GM18505 (cell line): ENCODE measurements at regions not wholly inside any gene's neighbourhood (a gene's known extent, or its start where the extent isn't known, plus 50 kb on each side); places are given as distances from the start of the nearest gene placed in this dataset.

ENCODE experiments used
- ATAC-seq: cut with Tn5 transposase; IDR thresholded peaks from one replicate; pipeline ENCODE4 v1.9.1; 2021; ENCODE audit not compliant: unreplicated experiment
- POLR2A ChIP-seq: IDR thresholded peaks from 4 replicates; pipeline ENCODE4 v1.6.1; 2011; ENCODE audit warnings: borderline replicate concordance; ENCODE audit not compliant: insufficient read depth, insufficient read length; ENCODE audit errors: extremely low read depth

- no peak for TF ChIP-seq POLR2A
- ATAC-seq: no peak
These were observed 275.3 kb upstream of the NCKAP5 start for GRCh38 chr2:133843551-133843950.

GRCh38 chr2:133844214-133844892, 276.1 kb upstream of the NCKAP5 start:
- TF ChIP-seq POLR2A: no peak
- peak; percentile 84 for ATAC-seq

GRCh38 chr2:133846476-133846875, 278.2 kb upstream of the NCKAP5 start:
- TF ChIP-seq POLR2A: no peak

GRCh38 chr2:133847591-133847990, 279.3 kb upstream of the NCKAP5 start:
- TF ChIP-seq POLR2A: no peak
- no peak for ATAC-seq

More at GRCh38 chr2:133846476-133846875, 278.2 kb upstream of the NCKAP5 start:
- no peak for ATAC-seq

GRCh38 chr2:133848111-133848649, 279.9 kb upstream of the NCKAP5 start:
- no peak for ATAC-seq
- no peak for TF ChIP-seq POLR2A

GRCh38 chr2:133849341-133849740, 281.1 kb upstream of the NCKAP5 start:
- TF ChIP-seq POLR2A: no peak
- ATAC-seq: no peak

- TF ChIP-seq POLR2A: no peak
- ATAC-seq: no peak
These were observed 286.4 kb upstream of the NCKAP5 start for GRCh38 chr2:133854603-133855200.

- ATAC-seq: no peak
- TF ChIP-seq POLR2A: no peak
These were observed 287.3 kb upstream of the NCKAP5 start for GRCh38 chr2:133855526-133855925.

GRCh38 chr2:133856678-133857077, 288.4 kb upstream of the NCKAP5 start:
- no peak for ATAC-seq
- no peak for TF ChIP-seq POLR2A

GRCh38 chr2:133859578-133859977, 291.3 kb upstream of the NCKAP5 start:
- no peak for ATAC-seq
- TF ChIP-seq POLR2A: no peak

- no peak for ATAC-seq
- no peak for TF ChIP-seq POLR2A
These were observed 294.2 kb upstream of the NCKAP5 start for GRCh38 chr2:133862400-133862977.

- ATAC-seq: no peak
- TF ChIP-seq POLR2A: no peak
These were observed 295.0 kb upstream of the NCKAP5 start for GRCh38 chr2:133863106-133863800.

- ATAC-seq: no peak
- TF ChIP-seq POLR2A: no peak
These were observed 296.9 kb upstream of the NCKAP5 start for GRCh38 chr2:133865141-133865540.
